Ishikawa (cell line): ENCODE measurements at regions not wholly inside any gene's neighbourhood (a gene's known extent, or its start where the extent isn't known, plus 50 kb on each side); places are given as distances from the start of the nearest gene placed in this dataset.

Experiments used
- RAD21 ChIP-seq: IDR thresholded peaks from 2 replicates; pipeline ENCODE4 v1.6.1; 2012; ENCODE audit warnings: low read depth
- YY1 ChIP-seq: IDR thresholded peaks from 2 replicates; pipeline ENCODE4 v1.6.1; 2012; ENCODE audit warnings: low read depth
- ZBTB7A ChIP-seq: IDR thresholded peaks from 2 replicates; pipeline ENCODE4 v1.6.1; 2012; ENCODE audit warnings: low read depth
- TF ChIP-seq, protein P1 (sequence below): IDR thresholded peaks from 2 replicates; pipeline ENCODE4 v1.6.1; 2012

DNA sequence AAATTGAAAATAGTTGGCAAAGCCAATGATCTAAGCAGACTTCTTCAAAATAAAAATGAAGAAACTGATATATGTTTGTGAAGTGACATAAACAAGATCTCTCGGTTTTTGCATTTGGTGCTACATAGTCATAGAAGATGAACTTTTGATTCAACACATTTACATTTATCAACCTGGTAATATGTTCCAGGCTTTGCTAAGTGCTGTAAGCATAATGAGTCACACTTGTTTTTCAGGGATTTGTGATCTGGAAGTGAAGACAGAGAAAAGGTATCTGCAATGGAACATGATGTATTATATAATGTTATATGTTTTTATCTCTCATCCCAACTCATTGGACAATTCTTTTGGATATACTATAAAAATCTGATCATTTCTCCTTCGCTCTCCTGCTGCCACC lies 801.4 kb downstream of the BRINP1 start:
- TF ChIP-seq ZBTB7A (no peak), YY1 (no peak), RAD21 (no peak)
- TF ChIP-seq, protein P1, sequence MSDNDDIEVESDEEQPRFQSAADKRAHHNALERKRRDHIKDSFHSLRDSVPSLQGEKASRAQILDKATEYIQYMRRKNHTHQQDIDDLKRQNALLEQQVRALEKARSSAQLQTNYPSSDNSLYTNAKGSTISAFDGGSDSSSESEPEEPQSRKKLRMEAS = no peak
